Fibroblast of skin of abdomen (primary cell): ENCODE measurements at regions not wholly inside any gene's neighbourhood (a gene's known extent, or its start where the extent isn't known, plus 50 kb on each side); places are given as distances from the start of the nearest gene placed in this dataset.
"Not testable (repeated sequence)": the region's sequence is repeated elsewhere in the genome, so short reads cannot be mapped to it uniquely, and the experiment has no call there.

ENCODE experiments used
- DNase-seq: peaks from one replicate; pipeline ENCODE4 v3.0.0-alpha.2; 2013

- DNase-seq = not testable (repeated sequence)
Observed at GRCh38 chr2:132220589-132220988, 58.8 kb upstream of the ANKRD30BL start.

- not testable (repeated sequence) for DNase-seq
Observed at GRCh38 chr2:132221886-132222285, 60.1 kb upstream of the ANKRD30BL start.

DNA sequence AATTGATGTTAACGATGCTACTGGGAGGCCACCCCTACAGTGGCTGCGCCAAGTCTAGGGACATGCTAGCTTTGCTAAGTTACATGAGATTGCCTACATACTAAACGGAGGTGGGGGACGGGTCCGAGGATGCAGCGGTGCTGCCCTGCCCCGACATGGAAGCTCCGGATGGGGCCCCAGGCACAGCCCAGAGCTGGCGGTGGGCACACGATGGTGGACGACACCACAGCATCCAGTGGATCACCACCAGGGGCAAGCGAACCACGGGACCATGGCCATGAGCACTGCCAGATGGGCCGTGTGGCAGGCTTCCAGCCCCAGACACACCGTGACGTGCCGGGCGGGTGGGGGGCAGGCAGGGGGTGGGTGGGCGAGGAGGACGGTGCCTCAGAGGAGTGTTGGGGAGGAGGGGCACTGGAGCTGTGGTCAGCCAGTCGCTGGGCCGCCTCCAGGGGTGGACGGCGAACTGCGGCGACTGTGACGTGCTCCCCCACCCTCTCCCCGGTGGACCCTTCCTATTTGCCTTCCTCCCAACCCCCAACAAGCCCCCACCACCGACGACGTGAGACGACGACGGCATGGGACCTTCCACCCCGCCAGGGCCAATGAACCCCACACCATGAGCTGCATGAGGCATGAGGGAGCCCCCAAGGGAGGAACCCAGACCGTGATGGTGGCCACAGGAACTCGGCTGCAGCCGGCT, 90.6 kb upstream of the ANKRD30BL start:
- no peak for DNase-seq

DNA sequence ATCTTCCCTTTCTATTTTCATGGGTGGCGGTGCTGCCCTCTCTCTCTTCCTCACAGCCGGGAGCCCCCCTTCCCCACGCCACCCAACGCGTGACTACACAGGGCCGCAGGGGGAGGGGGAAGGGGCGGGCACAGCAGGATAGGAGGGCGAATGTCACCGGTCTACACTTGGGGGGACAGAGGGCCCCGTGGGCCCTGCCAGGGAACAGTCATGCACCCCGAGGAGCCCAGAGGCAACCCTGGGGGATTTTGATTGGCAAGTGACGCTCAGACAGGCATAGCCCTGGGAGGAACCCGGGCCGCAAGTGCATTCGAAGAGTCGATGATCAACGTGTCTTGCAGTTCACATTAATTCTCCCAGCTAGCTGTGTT, 91.1 kb upstream of the ANKRD30BL start:
- no peak for DNase-seq

GRCh38 chr2:132253496-132254305, 91.9 kb upstream of the ANKRD30BL start:
- no peak for DNase-seq

DNA sequence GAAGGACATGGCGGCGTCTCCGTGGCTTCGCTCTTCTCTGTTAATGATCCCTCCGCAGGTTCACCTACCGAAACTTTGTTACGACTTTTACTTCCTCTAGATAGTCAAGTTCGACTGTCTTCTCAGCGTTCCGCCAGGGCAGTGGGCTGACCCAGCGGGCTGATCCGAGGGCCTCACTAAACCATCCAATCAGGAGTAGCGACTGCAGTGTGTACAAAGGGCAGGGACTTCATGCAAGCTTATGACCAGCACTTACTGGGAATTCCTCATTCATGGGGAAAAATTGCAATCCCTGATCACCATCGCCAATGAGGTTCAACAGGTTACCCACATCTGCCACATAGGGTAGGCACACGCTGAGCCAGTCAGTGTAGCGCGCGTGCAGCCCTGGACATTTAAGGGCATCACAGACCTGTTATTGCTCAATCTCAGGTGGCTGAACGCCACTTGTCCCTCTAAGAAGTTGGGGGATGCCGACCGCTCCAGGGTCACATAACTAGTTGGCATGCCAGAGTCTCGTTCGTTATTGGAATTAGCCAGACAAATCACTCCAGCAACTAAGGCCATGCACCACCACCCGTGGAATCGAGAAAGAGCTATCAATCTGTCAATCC, 92.7 kb upstream of the ANKRD30BL start:
- not testable (repeated sequence) for DNase-seq

DNA sequence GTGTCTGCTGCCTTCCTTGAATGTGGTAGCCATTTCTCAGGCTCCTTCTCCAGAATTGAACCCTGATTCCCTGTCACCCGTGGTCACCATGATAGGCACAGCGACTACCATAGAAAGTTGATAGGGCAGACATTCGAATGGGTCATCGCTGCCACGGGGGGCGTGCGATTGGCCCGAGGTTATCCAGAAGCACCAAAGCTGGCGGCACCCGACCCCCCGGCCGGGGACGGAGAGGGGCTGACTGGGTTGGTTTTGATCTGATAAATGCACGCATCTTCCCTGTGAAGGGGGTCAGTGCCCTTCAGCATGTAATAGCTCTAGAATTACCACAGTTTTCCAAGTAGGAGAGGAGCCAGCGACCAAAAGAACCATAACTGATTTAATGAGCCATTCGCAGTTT, 94.0 kb upstream of the ANKRD30BL start:
- DNase-seq = no peak

- DNase-seq = no peak
Observed at GRCh38 chr2:132256251-132256902, 94.6 kb upstream of the ANKRD30BL start.

GRCh38 chr2:132256903-132257300, 95.2 kb upstream of the ANKRD30BL start:
- DNase-seq = not testable (repeated sequence)

DNA sequence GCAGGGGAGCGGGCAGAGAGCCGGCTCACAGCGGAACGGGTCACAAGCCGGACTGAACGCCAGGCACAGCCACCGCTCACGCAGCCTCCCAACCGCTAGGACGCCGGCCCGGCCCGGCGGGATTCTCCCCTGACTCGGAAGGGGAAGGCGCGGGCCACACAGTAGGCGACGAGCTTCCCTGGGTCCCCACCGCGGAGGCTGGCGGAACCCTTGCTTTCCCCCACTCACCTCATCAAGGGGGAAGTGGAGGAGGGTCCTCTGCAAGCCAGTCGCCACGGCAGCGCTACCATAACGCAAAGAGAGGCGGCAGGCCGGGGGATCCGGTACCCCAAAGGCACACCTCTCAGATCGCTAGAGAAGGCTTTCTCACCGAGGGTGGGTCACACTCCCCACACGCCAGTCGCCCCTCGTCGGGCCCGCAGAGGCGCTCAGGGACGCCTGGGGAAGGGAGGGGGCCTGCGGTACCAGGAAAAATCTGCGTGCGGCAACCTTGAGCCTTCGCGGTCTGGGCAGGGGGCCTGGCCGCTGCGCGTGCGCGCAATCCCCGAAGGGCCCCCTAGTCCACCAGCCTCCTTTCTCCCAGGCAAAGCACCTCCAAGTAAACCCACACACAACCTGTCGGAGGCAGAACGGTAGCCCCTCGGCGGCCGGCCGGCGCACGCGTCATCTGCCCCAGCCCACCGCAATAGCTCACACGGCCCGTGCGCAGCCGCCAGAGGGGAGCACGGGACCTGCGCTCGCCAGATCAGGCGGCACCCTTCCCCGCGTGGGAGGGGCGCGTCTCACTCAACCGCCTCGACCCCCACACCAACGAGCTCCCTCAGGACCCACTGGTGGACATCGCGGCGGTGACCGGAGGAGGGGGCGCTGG, 95.8 kb upstream of the ANKRD30BL start:
- not testable (repeated sequence) for DNase-seq

- not testable (repeated sequence) for DNase-seq
Observed at GRCh38 chr2:132259276-132259675, 97.5 kb upstream of the ANKRD30BL start.

DNA sequence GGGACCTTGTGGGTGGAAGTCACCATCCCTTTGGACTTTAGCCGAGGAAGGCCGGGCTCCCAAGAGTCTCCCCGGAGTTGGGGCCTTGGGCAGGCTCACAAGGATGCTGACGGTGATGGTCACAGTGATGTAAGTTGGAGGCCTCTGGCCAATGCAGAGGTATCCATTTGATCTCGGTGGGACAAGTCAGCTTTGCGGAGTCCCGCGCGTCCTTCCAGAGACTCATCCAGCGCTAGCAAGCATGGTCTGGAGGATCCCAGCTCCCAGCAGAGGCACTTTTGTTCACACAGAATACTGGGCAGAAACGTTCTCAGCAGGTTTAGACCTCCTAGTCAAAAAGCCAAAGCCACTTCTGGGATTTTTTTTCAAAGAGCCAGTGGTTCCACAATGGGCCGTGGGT, 103.8 kb upstream of the ANKRD30BL start:
- DNase-seq = not testable (repeated sequence)

DNA sequence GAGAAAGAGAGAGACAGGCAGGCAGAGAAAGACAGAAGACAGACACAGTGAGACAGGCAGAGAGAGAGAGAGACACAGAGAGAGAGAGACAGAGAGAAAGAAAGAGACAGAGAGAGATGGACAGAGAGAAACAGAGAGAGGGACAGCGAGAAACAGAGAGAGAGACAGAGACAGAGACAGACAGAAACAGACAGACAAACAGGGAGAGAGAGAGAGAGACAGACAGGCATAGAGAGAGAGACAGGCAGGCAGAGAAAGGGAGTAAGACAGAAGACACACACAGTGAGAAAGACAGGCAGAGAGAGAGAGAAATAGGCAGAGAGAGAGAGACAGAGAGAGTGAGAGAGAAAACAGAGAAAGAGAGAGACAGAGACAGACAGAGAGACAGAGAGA, 105.3 kb upstream of the ANKRD30BL start:
- DNase-seq = no peak

DNA sequence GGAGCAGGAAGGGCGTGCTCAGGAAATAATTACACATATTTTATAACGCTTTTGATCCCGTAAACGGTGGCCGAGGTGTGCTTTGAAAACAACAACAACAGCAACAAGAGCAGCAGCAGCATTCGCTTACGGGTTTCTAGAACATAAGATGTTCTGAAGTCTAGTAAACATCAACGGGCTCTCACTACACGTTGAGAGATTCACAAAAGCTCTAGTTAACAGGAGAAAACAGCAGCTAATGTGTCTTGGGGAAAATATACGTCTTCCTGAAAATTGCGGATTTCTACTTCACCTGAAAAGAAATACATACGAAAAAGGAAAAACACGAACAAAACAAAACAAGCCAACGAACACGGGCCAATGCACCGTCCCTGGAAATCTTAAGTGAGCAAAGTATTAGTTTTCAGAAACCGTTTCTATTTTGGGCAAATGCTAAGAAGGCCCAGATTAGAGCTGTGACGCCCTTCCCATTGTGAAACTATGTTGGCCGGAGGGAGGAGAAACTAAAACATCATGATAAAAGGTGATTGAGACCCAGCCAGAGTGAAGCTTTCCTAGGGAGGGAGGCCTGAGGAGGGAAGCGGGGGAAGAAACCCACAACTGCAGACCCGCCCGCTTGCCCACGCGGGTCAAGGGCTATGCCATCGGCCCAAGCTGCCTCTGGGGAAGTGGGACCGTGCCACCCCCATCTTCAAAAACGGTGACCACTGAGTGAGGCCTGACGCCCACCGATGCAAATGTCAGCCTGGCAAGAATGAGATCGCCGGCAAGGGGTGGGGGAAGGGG, 105.9 kb upstream of the ANKRD30BL start:
- DNase-seq = peak; percentile 13

- DNase-seq = peak; percentile 58
Observed at GRCh38 chr2:132268284-132268976, 106.7 kb upstream of the ANKRD30BL start.

DNA sequence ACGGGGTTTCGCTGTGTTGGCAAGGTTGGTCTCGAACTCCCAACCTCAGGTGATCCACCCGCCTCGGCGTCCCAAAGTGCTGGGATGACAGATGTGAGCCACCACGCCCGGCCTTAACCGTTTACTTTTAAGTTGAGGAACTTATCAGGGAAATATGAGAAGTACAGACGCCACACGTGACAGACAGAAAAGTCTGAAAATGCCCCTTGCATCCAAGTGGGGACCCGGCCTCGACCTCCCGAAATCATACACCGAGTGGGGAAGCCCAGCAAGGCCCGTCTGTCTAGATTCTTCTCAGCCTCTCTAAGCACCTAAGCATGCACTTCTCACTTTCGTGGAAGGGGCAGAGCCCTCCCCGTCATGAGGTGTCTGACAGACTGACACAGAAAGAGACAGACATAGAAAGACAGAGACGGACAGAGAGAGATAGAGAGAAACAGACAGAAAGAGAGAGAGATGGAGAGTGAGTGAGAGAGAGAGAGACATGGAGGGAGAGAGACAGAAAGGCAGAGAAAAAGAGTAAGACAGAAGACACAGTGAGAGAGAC, 107.3 kb upstream of the ANKRD30BL start:
- DNase-seq = no peak

GRCh38 chr2:132270255-132270654, 108.5 kb upstream of the ANKRD30BL start:
- no peak for DNase-seq

DNA sequence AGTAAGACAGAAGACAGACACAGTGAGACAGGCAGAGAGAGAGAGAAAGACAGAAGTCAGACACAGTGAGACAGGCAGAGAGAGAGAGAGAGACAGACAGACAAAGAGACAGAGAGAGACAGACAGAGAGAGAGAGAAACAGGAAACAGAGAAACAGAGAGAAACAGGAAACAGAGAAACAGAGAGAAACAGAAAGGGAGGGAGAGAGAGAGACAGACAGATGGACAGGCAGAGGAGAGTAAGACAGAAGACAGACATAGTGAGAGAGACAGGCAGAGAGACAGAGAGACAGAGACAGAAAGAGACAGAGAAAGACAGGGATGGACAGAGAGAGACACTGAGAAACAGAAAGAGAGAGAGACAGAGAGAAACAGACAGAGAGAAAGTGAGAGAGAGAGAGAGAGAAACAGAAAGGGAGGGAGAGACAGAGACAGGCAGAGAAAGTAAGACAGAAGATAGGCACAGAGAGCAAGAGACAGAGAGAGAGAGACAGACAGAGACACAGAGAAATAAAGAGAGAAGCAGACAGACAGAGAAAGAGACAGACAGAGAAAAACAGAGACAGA, 109.3 kb upstream of the ANKRD30BL start:
- no peak for DNase-seq

DNA sequence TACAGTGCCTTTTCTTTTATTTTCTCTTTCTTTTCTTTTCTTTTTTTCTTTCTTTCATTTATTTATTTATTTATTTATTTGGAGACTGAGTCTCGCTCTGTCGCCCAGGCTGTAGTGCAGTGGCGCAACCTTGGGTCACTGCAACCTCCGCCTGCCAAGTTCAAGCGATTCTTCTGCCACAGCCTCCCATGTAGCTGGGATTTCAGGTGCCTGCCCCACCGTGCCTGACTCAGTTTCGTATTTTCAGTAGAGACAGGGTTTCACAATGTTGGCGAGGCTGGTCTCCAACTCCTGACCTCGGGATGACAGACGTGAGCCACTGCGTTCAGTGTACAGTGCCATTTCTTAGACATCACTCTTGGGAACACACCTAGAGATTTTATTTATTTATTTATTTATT, 110.0 kb upstream of the ANKRD30BL start:
- not testable (repeated sequence) for DNase-seq

GRCh38 chr2:132272713-132273112, 111.0 kb upstream of the ANKRD30BL start:
- no peak for DNase-seq
